ENCODE measurements at regions not wholly inside any gene's neighbourhood (a gene's known extent, or its start where the extent isn't known, plus 50 kb on each side); places are given as distances from the start of the nearest gene placed in this dataset.
"Not testable (repeated sequence)": the region's sequence is repeated elsewhere in the genome, so short reads cannot be mapped to it uniquely, and the experiment has no call there.

DNA sequence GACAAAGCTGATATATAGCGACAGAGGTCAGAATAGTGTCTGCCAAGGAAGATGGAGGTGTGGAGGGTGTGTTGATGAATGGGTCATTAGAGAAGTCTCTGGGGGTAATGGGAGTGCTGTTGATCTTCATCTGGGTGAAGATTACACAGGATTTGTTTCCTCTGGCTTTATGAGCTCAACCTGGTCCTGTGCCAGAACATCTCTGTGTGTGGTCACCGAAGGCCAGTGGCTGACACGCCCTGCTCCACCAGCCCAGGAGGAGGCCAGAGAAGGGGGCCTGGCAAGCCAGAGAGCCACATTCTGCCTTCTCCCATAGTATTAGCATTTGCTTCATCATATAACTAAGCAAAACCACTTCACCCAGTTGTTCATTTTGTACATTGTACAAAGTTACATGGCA is 121.1 kb downstream of the ZNF621 start:
- DNase-seq (ENCODE audit: low read depth, low spot score), result no peak

DNA sequence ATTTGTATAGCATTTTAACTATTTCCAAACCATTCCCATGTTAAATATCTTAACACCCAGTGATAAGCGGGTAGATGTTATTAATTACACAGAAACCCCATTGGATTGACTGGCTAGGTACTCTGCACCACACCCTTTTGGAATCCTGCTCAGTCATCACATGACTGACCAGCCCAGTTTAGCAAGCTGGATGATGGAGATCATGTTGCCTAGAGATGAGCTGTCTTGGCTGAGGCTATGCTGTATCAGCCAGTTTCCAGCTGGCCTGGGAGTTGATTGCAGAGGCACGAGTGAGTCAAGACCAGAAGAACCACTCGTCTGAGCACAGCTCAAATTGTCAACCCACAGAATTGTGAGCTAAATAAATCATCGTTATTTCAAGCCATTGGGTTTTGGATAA is 124.6 kb downstream of the ZNF621 start:
- no peak for DNase-seq (ENCODE audit: low read depth, low spot score)

DNA sequence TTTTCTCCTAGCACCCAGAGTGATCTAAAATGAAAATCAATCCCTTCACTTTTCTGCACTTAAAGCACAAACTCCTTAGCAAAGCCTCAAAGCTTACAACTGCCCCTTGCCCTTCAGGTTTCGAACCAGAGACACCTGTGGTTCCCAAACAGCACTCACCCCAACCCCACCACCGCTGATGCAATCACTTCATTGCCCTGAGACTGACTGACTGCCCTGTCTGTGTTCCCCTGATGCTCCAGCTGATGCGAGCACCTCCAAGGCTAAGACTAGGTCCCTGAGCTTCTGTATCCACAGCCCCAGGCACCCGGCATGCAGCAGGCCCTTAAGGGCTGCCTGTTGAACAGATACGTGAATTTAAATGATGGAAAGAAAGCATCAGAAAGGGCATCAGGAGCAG is 127.3 kb downstream of the ZNF621 start:
- DNase-seq (ENCODE audit: low read depth, low spot score), result no peak

DNA sequence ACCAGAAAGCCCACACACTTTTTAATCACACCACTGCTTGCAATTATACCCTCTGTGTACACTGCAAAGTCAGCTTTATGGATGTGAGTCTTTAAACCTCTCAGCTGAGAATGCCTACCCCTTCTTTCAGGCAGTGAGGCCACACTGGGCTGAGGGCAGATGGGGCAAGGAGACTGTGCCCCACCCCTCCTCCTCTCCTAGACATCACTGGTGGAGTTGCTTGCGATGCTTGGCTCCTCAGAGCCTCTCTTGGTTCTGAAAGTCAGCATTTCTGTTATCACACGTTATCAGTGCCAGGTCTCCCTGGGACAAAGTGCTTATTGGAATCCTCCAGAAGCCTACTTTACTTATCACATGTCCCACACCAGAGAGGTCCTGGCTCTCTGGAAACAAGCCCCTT is 128.2 kb downstream of the ZNF621 start:
- no peak for DNase-seq (ENCODE audit: low read depth, low spot score)

DNA sequence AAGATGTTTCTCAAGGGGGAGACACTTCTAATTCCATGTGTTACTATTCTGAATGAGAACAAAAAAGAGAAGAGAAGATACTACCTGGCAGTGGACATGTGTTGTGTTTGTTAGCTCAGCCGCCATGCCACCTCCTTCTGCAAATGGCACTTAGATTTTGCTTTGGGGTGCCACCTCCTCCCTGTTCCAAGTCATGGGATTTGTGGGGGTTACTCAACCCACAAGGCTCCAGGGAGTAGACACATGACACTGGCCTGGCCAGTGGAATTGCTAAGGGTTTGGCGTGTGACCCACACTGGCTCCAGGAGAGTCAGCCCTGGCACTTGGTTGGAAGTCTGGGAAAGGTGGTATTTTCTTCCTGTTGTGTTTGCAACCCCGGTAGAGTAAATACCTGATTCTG is 129.1 kb downstream of the ZNF621 start:
- DNase-seq (ENCODE audit: low read depth, low spot score), result no peak

DNA sequence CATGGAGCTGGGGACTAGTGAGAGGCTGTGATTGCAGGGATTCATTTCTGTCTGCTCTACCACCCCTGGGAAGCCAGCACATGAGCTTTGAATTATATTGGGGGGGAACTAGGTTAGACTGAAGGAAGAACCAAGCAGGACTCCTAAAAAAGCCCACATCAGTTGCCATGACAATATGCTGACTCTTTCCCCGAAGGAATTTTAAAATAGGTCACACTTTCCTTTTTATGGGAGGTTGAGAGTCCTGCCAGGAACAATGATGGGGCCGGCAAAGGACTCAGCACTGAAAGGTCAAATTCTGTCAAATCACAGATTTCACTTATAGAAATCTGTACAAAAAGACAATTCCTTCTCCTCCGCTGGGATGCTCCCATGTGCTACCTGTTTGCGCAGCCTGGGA is 130.8 kb downstream of the ZNF621 start:
- no peak for DNase-seq (ENCODE audit: low read depth, low spot score)

DNA sequence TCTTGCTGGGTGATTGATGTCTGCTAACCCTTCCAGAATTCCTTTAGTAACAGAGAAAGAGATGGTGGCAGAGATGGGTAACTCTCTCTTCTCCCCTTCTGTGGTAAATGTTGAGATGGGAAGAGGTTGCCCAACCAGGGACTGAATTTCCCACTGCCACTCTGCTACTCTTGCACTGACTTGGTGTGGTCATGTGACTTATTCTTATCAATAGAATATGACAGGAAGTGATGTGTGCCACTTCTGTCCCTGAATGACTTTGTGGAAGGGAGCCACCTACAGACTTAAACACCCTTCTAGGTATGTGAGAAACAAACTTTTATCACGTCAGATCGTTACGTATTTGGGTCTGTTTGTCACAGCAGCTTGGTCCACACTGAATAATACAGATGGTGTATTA is 132.9 kb downstream of the ZNF621 start:
- no peak for DNase-seq (ENCODE audit: low read depth, low spot score)

DNA sequence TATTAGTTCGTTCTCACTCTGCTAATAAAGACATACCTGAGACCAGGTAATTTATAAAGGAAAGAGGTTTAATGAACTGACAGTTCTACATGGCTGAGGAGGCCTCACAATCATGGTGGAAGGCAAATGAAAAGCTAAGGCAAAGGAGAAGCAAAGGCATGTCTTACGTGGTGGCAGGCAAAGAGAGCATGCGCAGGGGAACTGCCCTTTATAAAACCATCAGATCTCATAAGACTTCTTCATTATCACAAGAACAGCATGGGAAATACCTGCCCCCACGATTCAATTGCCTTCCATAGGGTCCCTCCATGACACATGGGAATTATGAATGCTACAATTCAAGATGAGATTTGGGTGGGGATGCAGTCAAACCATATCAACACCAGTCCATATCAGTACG is 133.5 kb downstream of the ZNF621 start:
- DNase-seq (ENCODE audit: low read depth, low spot score), result no peak

DNA sequence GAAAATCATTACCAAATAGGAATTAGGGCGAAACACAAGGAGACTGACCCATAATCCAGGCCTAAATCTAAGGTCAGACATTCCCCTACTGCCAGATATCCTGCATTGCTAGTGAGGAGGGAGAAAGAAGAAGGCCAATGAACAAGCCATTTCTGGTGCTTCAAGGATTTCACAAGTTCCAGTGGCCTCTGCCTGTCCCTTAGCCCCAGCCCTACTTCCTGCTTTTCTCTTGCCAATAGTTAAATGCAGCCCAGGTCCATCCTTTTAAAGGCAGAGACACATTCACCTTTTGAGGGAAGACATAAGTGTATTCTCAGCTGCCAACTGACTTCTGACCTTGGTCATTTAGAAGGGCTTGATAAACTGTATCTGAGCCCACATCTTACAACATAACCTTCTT is 135.8 kb downstream of the ZNF621 start:
- DNase-seq (ENCODE audit: low read depth, low spot score), result no peak

DNA sequence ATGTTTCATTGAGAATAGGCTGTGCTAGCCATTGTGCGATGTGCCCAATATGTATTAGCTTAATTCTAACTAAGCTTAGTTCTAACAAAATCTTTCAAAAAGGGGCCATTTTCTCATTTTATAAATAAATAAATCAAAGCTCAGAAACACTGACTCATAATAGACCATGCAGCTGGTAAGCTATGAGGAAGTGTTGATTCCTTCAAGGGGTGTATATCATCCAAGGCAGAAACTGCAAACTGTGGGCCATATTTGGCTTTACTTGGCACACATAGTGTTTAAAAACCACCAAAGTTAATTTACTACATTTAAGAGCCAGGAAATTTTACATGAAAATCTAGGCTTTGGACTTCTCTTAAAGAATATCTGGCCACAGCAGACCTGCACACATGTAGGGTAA is 136.5 kb downstream of the ZNF621 start:
- no peak for DNase-seq (ENCODE audit: low read depth, low spot score)

DNA sequence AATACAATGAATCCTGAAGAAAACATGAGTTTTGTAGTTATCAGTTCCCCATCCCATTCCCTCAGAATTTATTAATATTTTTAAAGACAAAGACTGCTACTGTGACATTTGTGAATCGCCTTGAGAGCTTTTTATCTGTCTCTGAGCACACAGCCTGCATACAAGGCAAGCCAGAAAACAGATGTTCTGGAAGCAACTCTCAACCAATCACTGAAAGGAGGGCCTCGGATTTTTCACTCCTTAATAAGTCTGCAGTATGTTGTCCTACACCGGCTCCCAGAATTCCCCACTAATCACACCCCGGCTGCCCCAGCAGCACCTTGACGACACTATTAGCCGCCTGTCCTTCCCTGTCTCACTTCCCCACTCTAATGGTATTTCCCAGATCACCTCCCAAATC is 138.5 kb downstream of the ZNF621 start:
- DNase-seq (ENCODE audit: low read depth, low spot score), result no peak

DNA sequence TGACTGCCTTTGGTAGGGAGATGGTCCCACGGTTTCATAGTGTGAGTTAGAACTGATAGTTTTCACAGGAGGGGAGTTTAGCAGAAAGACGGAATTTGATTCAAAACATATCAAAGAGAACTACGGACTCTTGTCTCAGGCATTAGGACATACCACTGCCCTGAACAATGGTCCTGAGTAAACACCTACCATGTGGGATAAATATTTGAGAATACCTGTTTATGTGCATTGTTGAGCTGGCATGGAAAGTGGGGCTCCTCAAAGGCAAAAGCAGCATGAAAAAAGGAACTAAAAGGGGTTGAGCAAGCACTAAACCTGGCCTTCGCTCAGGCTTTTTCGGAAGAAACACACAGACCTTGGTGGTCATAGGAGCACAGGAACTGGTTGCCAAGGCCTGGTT is 144.4 kb downstream of the ZNF621 start:
- no peak for DNase-seq (ENCODE audit: low read depth, low spot score)

DNA sequence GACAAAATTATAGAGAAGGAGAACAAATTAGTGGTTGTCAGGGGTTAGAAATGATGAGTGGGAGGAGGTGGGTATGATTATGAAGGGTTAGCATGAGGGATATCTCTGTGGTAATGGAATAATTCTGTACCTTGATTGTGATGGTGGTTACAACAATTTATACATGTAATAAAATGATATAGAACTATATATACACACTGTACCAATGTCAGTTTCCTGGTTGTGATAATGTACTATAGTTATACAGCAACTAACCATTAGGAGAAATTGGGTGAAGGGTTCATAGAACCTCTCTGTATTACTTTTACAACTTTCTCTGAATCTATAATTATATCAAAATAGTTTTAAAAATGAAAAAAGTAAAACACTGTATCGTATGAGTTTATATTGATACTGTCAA is 148.1 kb downstream of the ZNF621 start:
- DNase-seq (ENCODE audit: low read depth, low spot score), result no peak

DNA sequence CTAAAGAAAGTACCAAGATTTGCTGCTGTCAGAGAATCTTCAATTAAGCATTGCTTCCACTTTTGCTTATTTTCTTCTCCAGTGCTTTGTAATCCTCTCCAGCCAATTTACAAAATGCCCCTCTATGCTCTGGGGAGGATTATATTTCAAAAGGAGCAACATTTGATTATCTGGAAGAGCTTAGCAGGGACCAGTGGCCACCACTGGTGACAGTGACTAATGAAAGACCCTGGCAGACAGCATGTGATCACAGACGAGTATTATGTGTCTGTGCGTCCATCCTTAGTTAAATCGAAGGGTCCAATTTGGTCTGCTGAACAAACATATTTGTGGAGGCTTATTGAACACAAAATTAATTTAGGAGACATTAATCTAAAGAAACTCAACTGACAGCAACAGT is 152.6 kb downstream of the ZNF621 start:
- DNase-seq (ENCODE audit: low read depth, low spot score), result no peak

DNA sequence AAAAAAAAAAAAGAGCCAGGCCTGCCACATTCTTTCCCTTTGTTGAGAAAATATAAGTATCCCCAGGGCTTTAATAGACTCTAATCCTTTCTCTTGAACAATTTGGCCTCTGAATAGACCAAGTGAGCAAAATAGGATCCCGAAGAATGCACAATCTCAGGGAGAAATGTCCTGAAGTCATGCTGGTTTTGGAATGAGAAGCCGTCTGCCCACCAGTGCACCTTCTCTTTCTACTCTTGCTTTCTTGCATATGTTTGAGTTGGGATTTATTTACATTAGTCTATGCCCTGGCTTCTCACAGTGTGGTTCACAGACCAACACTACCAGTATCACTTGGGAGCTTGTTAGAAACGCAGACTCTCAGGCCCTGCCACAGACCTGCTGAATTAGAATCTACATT is 153.0 kb downstream of the ZNF621 start:
- DNase-seq (ENCODE audit: low read depth, low spot score), result peak; percentile 26

DNA sequence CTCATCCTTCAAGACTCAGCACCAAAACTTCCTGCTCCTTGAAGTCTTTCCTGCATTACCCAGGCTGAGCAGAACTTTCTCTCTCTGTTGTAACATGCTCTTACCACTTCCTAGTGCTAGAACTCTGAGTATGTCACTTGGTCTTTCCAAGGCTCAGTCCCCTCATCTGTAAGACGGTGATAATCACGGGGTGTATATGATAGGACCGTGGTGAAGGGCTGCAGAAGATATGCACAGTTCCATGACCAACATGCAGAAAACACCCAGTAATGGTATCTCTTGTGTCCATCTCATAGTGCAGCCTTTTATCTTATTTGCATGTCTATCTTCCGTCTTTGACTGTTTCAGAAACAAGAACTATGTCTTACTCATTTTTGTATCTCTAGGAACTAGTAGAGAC is 154.5 kb downstream of the ZNF621 start:
- DNase-seq (ENCODE audit: low read depth, low spot score), result no peak

DNA sequence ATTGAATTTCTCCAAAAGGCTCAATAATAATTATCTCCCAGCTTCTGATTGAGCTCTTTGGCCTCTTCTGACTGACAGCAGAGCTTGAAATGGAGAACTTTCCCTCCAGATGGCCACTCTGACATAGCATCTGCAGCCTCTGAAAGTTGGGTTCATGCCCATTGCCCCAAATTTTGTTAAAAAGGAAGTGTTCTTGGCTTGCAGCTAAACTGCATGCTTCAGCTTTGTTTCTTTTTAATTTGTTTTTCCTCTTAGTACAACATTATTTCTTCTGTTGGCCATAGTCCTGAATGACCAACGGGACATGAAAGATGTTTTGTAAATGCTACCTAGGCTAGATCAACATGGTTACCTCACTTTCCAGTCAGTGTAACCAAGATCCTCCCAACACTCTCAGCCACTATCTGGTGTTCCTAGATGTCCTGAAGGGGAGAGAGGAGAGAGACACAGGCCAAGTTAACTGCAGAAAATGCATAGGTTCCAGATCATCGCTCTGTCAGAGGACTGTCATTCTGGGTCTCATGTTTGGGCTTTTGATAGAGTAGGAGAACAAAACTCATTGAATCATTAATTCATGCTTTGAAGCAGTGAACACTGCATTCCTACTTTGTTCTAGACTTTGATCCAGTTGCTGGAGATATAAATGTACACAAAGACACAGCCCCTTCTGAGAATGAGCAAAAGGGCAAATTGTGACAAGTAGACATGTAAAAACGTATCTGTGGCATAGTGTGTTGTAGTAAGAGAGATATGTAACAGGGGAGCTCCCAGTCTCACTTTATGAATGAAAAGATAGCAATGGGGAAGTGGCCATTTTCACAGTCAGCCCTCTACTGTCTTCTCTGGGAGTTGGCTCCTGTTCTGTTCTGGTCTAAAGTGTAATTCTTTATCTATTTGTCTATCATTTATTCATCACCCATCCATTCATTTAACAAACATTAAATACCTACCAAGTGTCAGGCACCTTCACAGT is 156.2 kb downstream of the ZNF621 start:
- no peak for DNase-seq (ENCODE audit: low read depth, low spot score)

DNA sequence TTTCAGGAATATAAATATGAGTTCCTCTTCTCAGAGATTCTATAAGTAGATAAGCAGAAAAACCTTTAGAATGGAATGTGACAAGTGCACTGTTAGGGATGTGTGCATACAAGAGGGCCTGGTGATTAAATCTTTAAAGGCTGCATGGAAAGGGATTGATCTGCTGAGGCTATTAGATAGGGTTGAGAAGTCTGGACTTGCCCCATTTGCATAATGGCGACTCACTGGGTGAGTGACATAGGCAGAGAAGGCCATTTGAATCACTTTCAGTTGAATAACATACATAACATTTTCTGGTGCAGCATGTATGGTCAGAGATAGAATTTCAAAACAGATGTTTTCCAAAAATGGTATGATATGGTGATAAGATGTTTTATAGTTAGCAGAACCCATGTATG is 156.9 kb downstream of the ZNF621 start:
- DNase-seq (ENCODE audit: low read depth, low spot score), result peak; percentile 10

DNA sequence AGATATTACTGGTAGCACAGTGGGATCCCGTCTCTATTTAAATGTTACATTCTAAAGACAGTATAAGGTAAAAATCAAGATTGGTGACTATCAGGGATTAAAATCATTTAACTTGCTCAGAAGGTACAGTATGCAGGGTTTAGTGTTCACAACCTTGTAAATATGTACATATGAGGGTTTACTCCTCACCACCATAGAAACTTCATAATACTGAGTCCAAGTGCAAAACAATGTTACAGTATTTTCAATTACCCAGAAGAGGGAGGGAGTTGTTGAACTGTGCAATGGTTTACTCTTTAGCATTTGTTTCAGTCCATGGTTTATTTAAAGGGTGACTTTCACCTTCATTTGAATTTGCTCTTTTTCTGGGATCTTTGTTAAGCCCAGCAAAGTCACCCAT is 165.1 kb downstream of the ZNF621 start:
- no peak for DNase-seq (ENCODE audit: low read depth, low spot score)

DNA sequence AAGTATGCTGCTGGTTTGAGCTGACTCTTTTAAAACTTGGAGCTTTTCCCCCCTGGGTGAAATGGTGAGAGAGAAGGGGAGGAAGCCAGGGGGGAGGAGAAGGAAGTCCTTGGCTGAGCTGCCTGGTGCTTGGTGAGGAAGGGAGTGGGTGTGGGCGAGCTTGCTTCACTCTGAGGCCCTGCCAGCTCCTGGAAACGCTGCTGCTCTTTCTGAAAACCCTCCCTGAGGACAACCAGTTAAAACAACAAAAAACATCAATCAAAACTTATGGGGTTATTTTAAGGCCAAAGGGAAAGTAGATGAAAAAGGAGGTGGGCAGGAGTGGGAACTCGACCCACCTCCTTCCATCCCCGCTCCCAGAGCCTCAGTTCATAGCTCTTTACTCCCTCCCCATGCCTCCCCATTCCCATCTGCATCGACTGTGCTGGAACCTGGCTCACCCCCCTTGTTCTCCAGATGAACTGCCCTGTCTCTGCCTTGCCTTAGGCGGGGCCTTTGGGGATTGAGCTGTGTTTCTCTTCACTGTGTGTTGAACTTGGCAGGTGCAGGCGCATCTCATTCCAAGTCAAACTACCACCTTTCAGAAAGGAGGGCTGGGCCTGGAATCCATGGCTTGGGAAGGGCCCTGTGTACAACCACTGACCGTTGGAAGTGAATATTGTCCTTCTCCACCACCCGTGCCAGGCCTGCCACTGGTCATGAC is 166.1 kb downstream of the ZNF621 start:
- no peak for DNase-seq (ENCODE audit: low read depth, low spot score)

DNA sequence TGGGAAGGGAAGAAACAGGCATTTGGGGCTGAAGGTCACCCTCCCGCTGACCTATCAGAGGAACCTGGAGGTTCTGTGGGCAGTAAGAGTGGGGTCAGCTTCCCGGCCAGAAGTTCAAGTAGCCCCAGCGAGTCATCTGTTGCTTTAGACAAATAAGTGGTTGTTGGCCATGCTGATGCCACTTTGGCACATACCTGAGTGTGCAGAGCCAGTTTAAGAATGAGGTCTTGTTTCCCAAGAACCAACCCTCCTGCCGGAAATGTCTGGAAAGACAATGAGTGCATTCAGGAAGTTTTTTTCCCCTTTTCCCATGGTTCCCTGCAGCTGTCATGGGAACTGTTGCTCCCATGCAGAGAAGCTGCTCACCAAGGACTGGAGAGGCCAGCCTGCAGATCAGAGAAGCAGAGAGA is 166.7 kb downstream of the ZNF621 start:
- no peak for DNase-seq (ENCODE audit: low read depth, low spot score)

DNA sequence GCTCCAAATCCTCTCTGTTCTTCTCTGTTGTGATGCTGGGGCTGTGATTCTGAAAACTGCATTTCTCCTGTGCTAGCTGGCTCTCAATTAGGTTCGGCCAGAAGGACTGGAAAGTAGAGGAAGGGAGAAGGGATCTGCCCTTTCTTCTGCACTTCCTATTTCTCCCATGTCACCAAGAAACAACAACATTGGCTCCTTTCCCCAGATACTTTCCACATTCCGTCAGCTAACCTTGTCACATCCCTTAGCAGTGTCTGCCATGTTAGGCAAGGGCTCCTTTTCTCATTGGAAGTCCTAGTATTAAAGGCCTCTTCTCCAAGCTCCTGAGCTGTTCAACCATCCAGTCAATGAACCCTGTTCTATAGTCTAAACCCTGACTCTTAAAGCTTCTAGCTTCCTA is 171.1 kb downstream of the ZNF621 start:
- DNase-seq (ENCODE audit: low read depth, low spot score), result no peak

DNA sequence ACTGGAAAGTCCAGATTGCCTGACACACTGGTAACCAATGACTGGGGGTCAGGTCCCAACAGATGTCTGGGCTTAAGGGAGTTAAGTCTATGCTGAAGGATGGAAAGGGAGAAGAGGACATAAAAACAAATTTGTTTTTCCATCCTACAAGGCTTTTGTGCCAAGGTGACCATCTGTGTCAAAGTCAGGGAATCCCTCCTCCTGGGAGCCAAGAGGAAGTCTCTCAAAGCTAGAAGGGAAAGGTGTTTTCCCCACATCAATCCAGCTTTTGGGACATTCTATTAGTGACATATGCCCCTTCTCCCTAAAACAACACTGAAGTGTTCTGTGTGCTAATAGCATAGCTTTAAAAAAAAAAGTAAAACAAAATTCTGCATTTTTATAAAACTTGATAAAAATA is 173.9 kb downstream of the ZNF621 start:
- DNase-seq (ENCODE audit: low read depth, low spot score), result not testable (repeated sequence)

All from ELF-1 (cell line).